HG02852 (cell line): ENCODE measurements at regions not wholly inside any gene's neighbourhood (a gene's known extent, or its start where the extent isn't known, plus 50 kb on each side); places are given as distances from the start of the nearest gene placed in this dataset.

Source experiments
- ATAC-seq: cut with Tn5 transposase; IDR thresholded peaks from one replicate; pipeline ENCODE4 v1.9.1; 2021; ENCODE audit warnings: mild to moderate bottlenecking, moderate library complexity; ENCODE audit not compliant: unreplicated experiment

DNA sequence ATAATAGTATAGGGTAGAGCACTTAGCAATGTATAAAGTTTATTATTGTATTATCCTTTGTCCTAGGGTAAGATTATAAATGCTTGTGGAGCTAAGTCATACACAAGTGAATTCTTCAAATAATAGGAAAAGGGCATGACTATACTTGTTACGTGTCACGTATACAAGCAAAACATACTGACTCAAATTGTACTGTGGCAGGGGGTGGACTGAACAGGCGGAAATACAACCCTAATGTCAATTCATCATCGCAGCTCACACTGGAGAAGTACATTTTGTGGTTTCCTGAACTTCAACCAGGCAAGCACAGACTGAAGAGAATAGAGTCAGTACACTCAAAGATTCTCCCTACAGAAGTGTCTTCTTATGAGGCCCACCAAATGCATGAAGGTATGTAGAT is 201.0 kb downstream of the MBD2 start:
- ATAC-seq = no peak

DNA sequence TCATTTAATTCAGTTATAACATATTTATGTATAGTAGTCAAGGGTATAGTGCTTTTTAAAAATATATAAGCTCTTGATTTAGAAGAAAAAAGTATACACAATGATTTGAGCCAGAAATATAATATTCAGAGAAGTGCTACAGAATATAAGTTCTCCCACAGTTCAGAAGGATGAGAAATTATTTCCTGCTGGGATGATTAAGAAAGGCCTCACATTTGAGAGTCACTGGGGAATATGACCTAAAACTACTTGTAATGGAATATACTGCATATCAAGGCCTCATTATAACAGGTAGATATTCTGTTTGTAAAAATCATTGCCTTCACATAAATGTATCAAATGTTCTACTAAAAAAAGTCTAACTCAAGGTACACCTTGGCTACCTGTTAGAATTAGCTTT is 203.5 kb downstream of the MBD2 start:
- no peak for ATAC-seq

DNA sequence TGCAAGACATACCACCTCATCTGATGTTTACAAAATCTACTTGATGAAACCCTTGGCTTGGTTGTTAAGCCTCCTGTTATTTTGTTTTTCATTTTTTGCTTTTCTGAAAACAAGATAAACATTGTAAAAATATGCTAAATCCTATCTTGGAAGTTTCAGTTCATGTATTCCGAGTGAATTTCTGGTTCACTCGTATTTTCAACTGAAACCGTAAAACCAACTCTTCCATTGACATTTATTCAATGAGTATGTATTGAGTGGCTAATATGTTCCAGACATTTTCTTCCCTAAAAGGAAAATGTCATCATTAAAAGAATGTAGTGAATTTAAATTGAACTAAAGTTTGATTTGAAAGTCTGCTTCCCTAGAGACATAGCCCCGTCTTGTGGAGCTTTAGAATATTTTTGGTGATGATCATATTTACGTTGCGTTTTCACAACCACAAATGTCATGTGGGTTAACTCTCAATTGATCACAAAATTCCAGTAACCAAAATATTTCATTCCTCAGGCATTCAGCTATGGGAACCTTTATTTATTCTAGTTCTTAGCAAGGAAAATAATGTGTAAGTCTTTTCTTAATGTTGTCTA is 204.2 kb downstream of the MBD2 start:
- no peak for ATAC-seq

DNA sequence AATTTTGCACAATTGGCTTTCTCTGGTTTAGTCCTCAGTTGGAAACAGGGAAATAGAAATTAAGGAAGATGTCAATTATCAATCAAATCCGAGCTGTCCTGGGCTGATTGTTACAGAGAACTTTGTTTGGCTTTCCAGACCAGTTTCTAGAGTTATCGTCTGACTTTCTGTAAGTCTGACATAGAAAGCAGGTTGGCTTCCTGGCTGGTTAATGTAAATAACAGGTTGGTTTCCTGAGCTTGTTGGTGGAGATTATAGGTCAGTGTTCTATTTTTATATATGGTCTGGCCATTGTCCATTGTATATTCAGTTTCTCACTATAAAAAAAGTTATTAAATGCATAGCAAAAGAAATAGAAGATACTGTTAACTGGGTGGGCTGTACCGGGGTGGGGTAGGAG is 204.8 kb downstream of the MBD2 start:
- ATAC-seq = no peak

DNA sequence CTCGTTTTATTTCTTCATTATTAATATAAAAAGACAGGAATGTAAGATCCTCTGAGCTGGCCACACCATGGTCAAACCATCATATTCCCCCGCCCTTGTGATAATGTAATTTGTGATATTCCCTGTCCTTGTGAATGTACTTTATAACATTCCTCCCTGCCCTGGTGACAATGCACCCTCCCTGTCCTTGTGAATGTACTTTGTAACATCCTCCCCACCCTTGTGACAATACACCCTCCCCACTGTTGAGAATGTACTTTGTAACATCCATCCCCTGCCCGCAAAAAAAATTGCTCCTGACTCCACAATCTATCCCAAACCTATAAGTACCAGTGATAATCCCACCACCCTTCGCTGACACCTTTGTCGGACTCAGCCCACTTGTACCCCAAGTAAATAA is 211.0 kb downstream of the MBD2 start:
- ATAC-seq = no peak

DNA sequence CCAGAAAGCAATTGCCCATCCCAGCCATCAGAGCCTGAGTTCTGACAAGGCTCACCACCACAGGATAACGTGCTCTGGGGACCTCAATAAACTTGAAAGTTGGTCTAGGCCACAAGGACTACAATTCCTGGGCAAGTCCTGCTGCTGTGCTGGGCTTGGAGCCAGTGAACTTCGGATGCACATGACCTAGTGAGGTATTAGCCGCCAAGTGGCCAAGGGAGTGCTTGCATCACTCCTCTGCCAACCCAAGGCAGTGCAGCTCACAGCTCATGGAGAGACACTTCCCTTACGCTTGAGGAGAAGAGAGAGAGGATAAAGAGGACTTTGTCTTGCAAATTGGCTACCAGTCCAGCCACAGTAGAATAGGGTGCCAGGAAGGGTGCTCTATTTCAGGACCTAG is 219.6 kb downstream of the MBD2 start:
- ATAC-seq = no peak

DNA sequence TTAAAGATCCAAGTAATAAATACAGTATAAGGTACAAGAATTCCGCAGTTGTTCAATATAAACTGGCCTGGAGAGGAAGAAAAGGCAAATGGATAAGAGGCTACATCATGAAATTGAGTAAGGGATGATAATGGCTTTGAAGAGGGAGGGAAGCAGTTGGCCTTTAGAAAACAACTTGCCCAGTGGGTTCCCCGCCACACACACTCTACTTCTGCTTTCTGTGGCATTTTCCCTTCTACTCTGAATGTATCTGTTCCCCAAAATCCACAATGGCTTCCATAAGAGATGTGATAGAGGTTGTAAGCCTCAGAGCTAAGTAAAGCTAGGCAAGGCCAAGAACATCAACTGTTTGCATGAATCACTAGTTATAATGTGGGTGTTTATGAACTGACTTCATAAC is 221.3 kb downstream of the MBD2 start:
- ATAC-seq = no peak

DNA sequence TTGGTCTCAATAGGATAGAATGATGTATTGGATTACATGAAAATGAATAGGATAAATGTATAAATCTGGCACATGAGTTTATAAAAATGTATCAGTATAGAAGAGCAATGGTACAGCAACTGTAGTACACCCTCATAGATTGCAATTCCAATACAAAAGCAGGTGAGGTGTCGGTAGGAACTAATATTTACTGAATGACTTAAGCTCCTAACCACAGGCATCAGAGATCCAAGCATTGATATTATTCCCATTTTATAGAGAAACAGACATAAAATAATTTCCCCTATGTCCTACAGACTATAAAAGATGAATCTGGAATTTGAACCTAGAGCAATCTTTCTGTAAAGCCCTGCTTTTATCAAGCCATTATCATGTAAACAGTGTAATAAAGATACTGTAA is 227.4 kb downstream of the MBD2 start:
- no peak for ATAC-seq

DNA sequence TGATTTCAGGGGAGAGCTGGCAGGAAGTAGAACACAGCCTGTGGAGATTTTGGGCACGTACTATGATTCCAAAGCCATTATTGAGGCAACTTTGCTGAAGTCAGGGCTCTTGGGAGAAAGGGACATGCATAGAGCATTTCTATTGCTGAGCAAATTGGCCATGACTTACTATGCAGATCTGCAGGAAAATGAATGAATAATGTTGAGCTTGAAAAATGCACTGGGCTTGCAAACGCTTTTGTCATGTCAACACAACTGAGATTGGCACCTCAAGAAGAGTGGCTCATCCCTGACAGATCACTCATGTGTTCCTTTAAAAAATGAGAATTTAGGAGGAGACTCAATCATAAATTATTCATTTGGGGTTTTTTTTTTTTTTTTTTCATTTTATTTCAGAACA is 230.5 kb downstream of the MBD2 start:
- ATAC-seq = no peak

DNA sequence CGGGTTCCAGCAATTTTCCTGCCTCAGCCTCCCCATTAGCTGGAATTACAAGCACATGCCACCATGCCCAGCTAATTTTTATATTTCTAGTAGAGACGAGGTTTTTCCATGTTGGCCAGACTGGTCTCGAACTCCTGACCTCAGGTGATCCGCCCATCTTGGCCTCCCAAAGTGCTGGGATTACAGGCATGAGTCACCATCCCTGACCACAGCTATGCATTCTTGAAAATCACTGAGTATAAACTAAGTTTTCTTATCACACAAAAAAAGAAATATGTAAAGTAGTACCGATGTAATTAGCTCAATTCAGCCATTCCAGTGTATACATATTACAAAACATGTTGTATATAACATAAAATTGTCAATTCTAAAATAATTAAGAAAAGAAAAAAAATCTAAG is 232.7 kb downstream of the MBD2 start:
- ATAC-seq = no peak

DNA sequence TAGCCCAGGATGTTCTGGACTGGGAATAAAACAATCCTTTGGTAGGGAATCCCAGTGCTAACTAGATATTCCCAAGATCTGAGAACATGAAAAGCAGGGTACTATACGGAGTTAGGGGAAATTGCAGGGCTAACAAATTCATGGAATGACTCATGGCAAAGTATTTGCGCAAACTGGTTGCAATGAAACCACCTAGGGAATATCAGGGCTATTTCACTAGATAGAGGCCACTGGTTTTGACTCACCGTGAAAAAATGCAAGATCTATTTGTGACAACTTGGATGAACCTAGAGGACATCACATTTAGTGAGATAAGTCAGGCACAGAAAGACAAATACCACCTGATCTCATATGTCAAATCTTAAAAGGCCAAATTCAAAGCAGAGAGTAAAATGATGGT is 233.3 kb downstream of the MBD2 start:
- no peak for ATAC-seq

DNA sequence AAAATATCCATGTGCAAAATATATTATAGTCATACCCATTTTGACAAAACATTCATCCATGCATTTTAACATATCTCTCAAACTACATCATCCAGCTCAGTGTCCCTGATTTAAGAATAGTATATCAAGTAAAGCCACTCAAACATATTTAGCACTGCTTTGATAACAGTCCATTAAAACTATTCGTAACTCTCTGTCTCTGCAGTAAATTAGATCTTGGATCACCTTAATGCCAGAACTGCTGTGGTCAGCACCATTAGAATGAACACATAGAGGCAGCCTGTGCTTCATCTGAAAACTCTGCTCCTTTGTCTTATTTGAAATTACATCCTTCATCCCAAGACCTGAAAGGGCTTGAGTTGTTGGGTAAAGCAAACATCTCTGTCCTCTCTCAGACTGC is 234.0 kb downstream of the MBD2 start:
- no peak for ATAC-seq

DNA sequence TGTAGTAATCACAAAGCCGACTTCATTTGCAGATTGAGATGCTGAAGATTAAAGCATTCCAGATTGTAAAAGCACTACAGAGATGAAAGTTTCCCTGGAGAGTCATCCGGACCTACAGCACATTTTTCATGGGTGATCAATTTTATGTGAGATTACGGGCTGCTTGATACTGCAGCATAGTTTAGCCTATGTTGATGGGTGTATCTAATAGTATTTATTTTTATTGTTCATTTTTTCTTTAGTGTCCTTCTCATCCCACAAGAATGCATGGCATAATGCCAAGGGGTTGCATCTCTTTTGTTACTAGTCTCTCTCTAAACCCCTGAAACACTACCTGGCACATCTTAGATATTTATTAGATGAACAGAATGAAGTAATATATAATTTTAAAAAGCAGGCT is 240.4 kb downstream of the MBD2 start:
- ATAC-seq = no peak

DNA sequence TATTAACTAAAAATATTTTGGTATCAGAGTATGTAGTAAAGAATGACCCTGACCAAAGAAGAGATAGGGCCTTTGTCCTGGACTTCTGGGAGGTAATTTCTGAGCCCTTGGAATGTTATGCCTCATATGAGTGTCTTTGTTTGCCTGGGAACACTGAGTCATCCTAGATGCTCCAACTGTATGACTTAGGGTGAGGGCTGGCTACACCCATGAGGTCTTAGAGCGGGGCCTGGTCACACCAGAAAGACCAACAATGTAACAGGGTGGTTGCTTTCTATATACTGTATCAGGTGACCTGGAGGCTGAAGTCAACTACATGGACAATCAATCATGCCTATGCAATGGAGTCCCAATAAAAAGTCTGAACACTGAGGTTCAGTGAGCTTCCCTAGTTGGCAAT is 253.1 kb downstream of the MBD2 start:
- no peak for ATAC-seq

DNA sequence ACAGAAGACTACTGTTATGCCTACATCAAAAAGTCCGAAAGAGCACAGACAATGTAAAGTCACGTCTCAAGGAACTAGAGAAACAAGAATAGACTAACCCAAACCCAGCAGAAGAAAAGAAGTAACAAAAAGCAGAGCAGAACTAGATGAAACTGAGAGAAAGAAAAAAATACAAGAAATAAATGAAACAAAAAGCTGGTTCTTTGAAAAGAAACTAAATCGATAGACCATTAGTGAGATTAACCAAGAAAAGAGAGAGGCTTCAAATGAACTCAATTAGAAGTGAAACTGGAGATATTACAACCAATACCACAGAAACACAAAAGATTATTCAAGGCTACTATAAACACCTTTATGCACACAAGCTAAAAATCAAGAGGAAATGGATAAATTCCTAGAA is 271.8 kb downstream of the MBD2 start:
- ATAC-seq = peak; percentile 69

DNA sequence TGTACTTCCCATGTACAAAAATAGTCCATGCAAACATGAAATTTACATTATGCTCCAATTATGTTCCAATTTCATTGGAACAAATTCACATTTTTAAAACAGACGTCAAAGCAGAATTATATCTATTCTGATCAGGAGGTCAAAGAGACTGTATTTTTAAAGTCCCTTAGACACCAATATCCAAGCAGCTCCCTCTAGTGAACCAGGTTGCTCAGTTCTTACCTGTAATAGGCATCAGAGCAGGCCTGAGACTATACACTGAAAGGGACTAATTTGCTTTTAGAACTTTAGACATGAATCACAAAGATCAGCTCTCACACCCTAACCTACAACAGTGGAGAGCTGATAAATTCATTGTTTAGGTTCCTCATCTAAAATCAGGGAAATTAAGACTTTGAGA is 273.9 kb downstream of the MBD2 start:
- no peak for ATAC-seq

DNA sequence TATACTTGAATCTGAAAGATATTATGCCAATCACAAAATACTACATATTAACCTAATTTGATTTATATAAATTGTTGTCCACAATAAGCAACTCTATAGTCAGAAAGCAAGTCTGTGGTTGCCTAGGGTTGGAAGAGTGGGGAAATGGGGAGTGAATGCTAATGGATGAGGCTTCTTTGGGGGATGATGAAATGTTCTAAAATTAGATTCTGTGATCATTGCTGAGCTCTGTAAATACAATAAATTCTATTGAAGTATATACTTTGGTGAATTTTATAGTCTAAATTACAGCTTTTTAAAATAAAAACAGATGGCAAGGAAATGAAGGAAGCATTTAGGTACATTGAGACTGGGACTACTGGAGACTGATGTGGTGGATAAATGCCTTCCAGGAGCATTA is 275.5 kb downstream of the MBD2 start:
- no peak for ATAC-seq

DNA sequence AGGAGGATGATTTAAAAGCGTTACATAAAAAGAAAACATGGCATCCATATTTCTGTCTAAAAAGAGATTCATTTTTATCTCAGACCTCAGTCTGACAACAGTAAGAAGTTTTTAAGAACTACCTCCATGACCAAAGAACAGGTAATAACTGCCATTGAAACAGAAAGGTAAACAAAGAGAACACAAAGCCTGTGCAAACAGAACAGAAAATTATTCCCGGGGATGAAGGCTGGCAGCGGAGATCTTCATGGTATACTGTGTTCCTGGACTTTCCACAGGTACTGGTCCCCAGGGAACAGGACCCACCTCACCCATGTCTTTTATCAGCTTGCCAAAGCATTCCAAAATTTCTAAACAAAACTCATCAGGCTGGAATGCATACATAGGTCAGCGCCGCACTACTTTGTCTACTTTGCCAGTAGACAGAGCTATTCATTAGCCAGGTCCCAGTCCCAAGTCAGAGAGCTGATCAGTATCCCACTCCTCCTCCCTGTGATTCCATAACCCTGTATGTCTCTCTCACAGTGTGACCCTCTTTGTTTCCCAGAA is 277.3 kb downstream of the MBD2 start:
- no peak for ATAC-seq

DNA sequence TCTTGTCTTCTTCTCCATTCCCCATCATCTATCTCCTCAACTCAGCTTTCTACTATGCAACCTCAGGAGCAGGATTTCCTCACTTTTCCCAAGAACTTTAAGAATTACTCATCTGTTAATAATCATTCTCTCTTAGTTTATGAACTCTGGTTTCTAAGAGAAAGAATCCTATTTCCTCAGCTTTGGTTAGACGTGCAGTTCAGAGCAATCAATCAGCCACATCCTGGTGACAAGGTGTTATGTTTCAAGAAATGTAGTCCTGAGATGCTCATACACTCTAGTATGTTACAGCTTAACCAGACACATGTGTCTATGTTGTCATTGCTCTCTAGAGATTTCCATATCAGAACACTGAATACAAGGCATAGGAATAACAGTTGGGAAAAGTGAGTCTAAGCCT is 277.9 kb downstream of the MBD2 start:
- no peak for ATAC-seq

DNA sequence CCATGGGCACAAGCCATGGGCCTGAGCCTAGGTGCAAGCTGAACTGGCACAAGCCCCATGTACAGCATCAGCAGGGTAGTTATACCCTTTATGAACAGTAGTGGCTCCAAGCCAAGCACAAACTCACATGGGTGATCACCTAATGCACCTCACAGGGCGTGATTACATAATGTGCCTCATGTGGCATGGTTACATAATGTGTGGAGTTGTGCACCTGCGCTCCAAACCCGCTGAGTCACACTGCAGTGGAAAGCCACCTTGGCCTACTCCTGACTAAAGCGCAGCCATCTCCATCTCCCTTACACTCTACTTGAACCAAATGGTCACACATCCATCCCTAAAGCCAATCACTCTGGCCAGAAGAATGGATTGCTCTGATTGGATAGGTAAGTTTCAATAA is 279.7 kb downstream of the MBD2 start:
- no peak for ATAC-seq

DNA sequence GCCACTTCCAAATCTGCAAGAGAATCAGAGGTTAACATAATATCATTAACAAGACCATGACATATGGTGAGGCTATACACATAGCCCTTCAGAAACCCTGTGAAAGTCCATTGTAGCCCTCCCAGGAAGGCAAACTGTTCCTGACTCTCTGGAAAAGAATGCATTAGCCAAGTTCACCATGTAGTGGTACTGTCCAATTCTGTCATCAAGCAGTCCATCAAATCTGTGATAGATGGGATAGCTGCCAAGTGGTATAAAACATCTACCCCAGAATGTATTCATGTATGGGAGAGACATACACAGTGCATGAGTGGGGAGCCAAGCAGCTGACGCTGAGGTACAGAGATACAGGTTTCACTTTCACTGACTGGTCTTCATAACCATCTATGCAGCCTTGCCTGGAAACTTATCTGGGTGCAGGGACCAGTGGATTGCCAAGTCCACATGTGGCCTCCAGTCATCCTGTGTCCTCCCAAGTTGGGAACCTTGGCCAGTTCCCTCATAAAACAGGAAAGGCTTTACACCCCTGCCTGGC is 281.1 kb downstream of the MBD2 start:
- ATAC-seq = no peak

DNA sequence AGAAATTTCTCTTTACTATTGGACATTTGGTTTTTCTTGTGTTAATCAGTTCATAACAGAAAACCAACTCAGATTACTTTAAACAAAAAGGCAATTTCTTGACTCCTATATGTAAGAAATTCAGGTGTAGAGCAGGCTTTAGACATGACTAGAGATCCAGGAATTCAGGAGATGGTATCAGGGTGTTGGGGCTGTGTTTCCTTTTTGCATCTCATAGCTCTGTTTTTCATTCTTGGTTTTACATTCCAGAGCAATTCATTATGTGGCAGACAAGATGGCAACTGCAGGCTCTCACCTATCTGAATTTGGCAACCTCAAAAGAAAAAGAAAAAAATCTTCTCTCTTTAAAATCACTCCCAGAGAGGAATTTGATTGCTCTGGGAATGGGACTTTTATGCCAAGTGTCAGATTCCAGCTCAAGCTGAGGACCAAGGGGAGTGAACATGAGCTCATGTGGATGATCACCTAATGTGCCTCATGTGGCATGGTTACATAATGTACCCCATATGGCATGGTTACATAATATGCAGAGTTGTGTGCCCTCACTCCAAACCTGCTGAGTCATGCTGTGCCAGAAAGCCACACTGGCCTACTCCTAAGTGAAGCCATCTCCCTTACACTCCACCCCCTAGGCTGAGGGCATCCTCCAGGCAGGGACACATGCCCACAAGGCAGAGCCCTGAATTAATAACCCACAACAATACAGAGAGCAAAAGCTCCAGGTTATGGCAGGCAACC is 282.7 kb downstream of the MBD2 start:
- no peak for ATAC-seq

DNA sequence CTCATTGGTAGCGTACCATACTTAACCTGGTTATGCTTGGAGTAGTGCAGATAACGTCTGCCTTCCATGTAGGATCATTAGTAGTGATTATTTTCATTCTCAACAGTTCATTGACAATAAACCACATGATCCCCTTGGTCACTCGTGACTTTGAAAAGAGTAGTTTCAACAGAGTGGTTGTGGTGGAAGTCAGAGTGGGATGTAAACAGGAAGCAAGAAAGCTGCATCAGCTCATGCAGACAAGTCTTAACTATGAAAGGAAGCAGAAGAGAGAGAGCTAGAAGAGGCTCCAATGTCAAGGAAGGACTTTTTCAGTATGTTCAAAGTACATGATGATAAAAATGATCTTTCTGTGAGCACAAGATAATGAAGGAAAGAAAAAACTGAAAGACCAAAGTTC is 287.4 kb downstream of the MBD2 start:
- ATAC-seq = no peak
